ENCODE measurements at regions not wholly inside any gene's neighbourhood (a gene's known extent, or its start where the extent isn't known, plus 50 kb on each side); places are given as distances from the start of the nearest gene placed in this dataset.

DNA sequence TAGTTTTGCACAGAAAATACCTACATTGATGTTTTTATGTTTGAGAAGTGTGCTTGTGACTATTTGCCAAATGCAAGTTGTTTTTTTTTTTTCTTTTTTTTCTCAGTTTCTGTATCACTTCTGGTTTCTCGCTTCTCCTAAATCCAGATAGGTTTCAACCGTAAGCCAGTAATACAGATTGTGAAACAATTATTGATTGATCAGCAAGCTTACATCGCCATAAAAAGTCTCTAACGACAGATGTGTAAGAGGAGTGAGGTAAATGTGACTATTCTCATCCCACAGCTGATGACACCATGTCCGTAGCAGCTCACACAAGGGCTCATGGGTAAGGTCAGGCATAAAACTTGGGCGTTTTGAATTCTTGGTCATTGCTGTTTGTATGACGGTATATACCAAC is 202.8 kb upstream of the AKR1E2 start:
- TF ChIP-seq CTCF (IDR thresholded peaks at IDR 0.05) (no peak), POLR2A (IDR thresholded peaks at IDR 0.05) (no peak)

All from thyroid gland (tissue), 4 donors.